Loucy (cell line): ENCODE measurements at regions not wholly inside any gene's neighbourhood (a gene's known extent, or its start where the extent isn't known, plus 50 kb on each side); places are given as distances from the start of the nearest gene placed in this dataset.
A peak's percentile ranks its signal among the peaks of the same experiment; 100 is the strongest.

ENCODE experiments used
- H2AFZ ChIP-seq: fragments of 200-600 bp; sonication (generic); 2 replicates; pipeline ENCODE4 v1.6.0; 2016; ENCODE audit warnings: antibody characterized with exemption, mild to moderate bottlenecking, low read length, moderate library complexity
- H3F3A ChIP-seq: fragments of 200-600 bp; 2 replicates; pipeline ENCODE4 v1.6.0; 2016; ENCODE audit warnings: antibody characterized with exemption, low read depth, mild to moderate bottlenecking
- H3K27me3 ChIP-seq: fragments of 200-600 bp; sonication (generic); 2 replicates; pipeline ENCODE4 v1.6.1; 2014; ENCODE audit warnings: low read length, mild to moderate bottlenecking; ENCODE audit not compliant: insufficient read depth, poor library complexity, severe bottlenecking
- H3K36me3 ChIP-seq: fragments of 200-600 bp; sonication (generic); 2 replicates; pipeline ENCODE4 v1.6.1; 2016; ENCODE audit warnings: low read length; ENCODE audit not compliant: insufficient read depth
- H3K4me1 ChIP-seq: fragments of 200-600 bp; sonication (generic); 2 replicates; pipeline ENCODE4 v1.5.1; 2014; ENCODE audit warnings: low read length, mild to moderate bottlenecking; ENCODE audit not compliant: insufficient read depth, poor library complexity, severe bottlenecking
- H3K4me2 ChIP-seq: fragments of 200-600 bp; sonication (generic); 2 replicates; pipeline ENCODE4 v1.6.0; 2014; ENCODE audit warnings: antibody characterized with exemption, low read length, low read depth, mild to moderate bottlenecking; ENCODE audit not compliant: poor library complexity, severe bottlenecking
- H3K4me3 ChIP-seq: fragments of 200-600 bp; sonication (generic); 2 replicates; pipeline ENCODE4 v1.5.1; 2014; ENCODE audit warnings: low read length, mild to moderate bottlenecking, mixed read lengths; ENCODE audit not compliant: poor library complexity, severe bottlenecking
- H3K79me2 ChIP-seq: fragments of 200-600 bp; sonication (generic); 2 replicates; pipeline ENCODE4 v1.6.1; 2014; ENCODE audit warnings: low read length; ENCODE audit not compliant: insufficient read depth
- H3K9ac ChIP-seq: fragments of 200-600 bp; sonication (generic); 2 replicates; pipeline ENCODE4 v1.6.0; 2014; ENCODE audit warnings: mild to moderate bottlenecking, low read depth, low read length, moderate library complexity; ENCODE audit not compliant: poor library complexity, severe bottlenecking
- H3K9me2 ChIP-seq: fragments of 200-600 bp; sonication (generic); replicated peaks from 2 replicates; pipeline ENCODE4 v1.6.1; 2016; ENCODE audit warnings: low read depth, low read length, mixed read lengths
- H3K9me3 ChIP-seq: fragments of 200-600 bp; sonication (generic); 2 replicates; pipeline ENCODE4 v1.6.1; 2014; ENCODE audit warnings: mild to moderate bottlenecking, antibody characterized with exemption, low read length, low read depth; ENCODE audit not compliant: insufficient read depth
- H4K20me1 ChIP-seq: fragments of 200-600 bp; sonication (generic); 2 replicates; pipeline ENCODE4 v1.6.0; 2014; ENCODE audit warnings: antibody characterized with exemption, low read length, mild to moderate bottlenecking; ENCODE audit not compliant: insufficient read depth, poor library complexity, severe bottlenecking
- CTCF ChIP-seq: fragments of 200-600 bp; sonication (generic); conservative IDR thresholded peaks from 2 replicates; pipeline ENCODE4 v1.5.1; 2014; ENCODE audit warnings: mild to moderate bottlenecking, antibody characterized with exemption, low read length
- EZH2phosphoT487 ChIP-seq: fragments of 200-600 bp; IDR thresholded peaks from 2 replicates; pipeline ENCODE4 v1.6.1; 2018; ENCODE audit warnings: antibody characterized with exemption, mild to moderate bottlenecking, moderate library complexity, borderline replicate concordance

GRCh38 chr2:12054956-12055618, 308.7 kb downstream of the LPIN1 start:
- TF ChIP-seq CTCF, result no peak
- no peak for TF ChIP-seq EZH2phosphoT487
- H3K9me2 ChIP-seq, result no peaks in the 10 kb centered on the region
- peaks cover 59% of the 10 kb centered on the region for H3K4me1 ChIP-seq
- no peak overlapping the region for H3K9ac ChIP-seq
- no peaks in the 10 kb centered on the region for H3F3A ChIP-seq
- H2AFZ ChIP-seq, result no peak overlapping the region
- H3K27me3 ChIP-seq, result no peaks in the 10 kb centered on the region
- H3K4me2 ChIP-seq, result no peak overlapping the region
- no peaks in the 10 kb centered on the region for H3K36me3 ChIP-seq
- peaks cover 2% of the 10 kb centered on the region; the same call in 1 of the 2 replicates for H3K9me3 ChIP-seq
- no peaks in the 10 kb centered on the region for H3K79me2 ChIP-seq
- H4K20me1 ChIP-seq, result no peaks in the 10 kb centered on the region
- H3K4me3 ChIP-seq, result no peak overlapping the region

GRCh38 chr2:12057436-12058166, 311.2 kb downstream of the LPIN1 start:
- no peaks in the 10 kb centered on the region for H3F3A ChIP-seq
- H3K27me3 ChIP-seq, result no peaks in the 10 kb centered on the region
- peak overlapping the region; percentile 71 for H3K4me2 ChIP-seq
- H4K20me1 ChIP-seq, result no peaks in the 10 kb centered on the region
- H3K9me3 ChIP-seq, result peaks cover 2% of the 10 kb centered on the region; the same call in 1 of the 2 replicates
- TF ChIP-seq EZH2phosphoT487, result no peak
- TF ChIP-seq CTCF, result no peak
- H3K79me2 ChIP-seq, result no peaks in the 10 kb centered on the region
- no peaks in the 10 kb centered on the region for H3K9me2 ChIP-seq
- H2AFZ ChIP-seq, result no peak overlapping the region
- peak overlapping the region; percentile 64 for H3K9ac ChIP-seq
- no peaks in the 10 kb centered on the region for H3K36me3 ChIP-seq
- peaks cover 70% of the 10 kb centered on the region for H3K4me1 ChIP-seq
- H3K4me3 ChIP-seq, result peak overlapping the region; percentile 53

- Histone ChIP-seq H3K27me3 (no peaks in the 10 kb centered on the region), H3K9me3 (peaks cover 9% of the 10 kb centered on the region; the same call in 1 of the 2 replicates), H3K4me2 (peak overlapping the region; percentile 65), H3K4me3 (no peak overlapping the region), H3K9me2 (no peaks in the 10 kb centered on the region), H3K79me2 (no peaks in the 10 kb centered on the region), H3K4me1 (peaks cover 69% of the 10 kb centered on the region), H2AFZ (no peak overlapping the region), H3K36me3 (no peaks in the 10 kb centered on the region), H3F3A (no peaks in the 10 kb centered on the region), H3K9ac (no peak overlapping the region), H4K20me1 (no peaks in the 10 kb centered on the region)
- no peak for TF ChIP-seq EZH2phosphoT487
- TF ChIP-seq CTCF, result no peak
Observed at GRCh38 chr2:12059616-12060441, 313.4 kb downstream of the LPIN1 start.
